Neuronal stem cell (in vitro differentiated cells): ENCODE measurements at regions not wholly inside any gene's neighbourhood (a gene's known extent, or its start where the extent isn't known, plus 50 kb on each side); places are given as distances from the start of the nearest gene placed in this dataset.

ENCODE experiments used
- DNase-seq: peaks from one replicate; pipeline ENCODE4 v3.0.0-alpha.2; 2013; ENCODE audit warnings: low spot score
- H2AFZ ChIP-seq: one replicate; pipeline ENCODE4 v1.6.1; 2013; ENCODE audit warnings: mild to moderate bottlenecking, low read length, inconsistent platforms
- H2AK5ac ChIP-seq: 2 replicates; pipeline ENCODE4 v1.6.1; 2013; ENCODE audit warnings: low read depth, mild to moderate bottlenecking, inconsistent platforms, low read length, moderate library complexity, mixed read lengths
- H2BK120ac ChIP-seq: 2 replicates; pipeline ENCODE4 v1.6.1; 2013; ENCODE audit warnings: low read depth, mild to moderate bottlenecking, inconsistent platforms, low read length, moderate library complexity, mixed read lengths
- H2BK12ac ChIP-seq: one replicate; pipeline ENCODE4 v1.6.1; 2013; ENCODE audit warnings: low read length, inconsistent platforms
- H2BK15ac ChIP-seq: 2 replicates; pipeline ENCODE4 v1.6.1; 2013; ENCODE audit warnings: mild to moderate bottlenecking, low read length, inconsistent platforms, mixed read lengths
- H2BK5ac ChIP-seq: one replicate; pipeline ENCODE4 v1.6.1; 2013; ENCODE audit warnings: inconsistent platforms, mild to moderate bottlenecking, low read length, moderate library complexity
- H3K14ac ChIP-seq: one replicate; pipeline ENCODE4 v1.6.1; 2013; ENCODE audit warnings: low read length, inconsistent platforms
- H3K18ac ChIP-seq: 2 replicates; pipeline ENCODE4 v1.6.1; 2013; ENCODE audit warnings: low read length, inconsistent platforms
- H3K23ac ChIP-seq: 2 replicates; pipeline ENCODE4 v1.6.1; 2013; ENCODE audit warnings: low read depth, mild to moderate bottlenecking, mixed read lengths, low read length, inconsistent platforms; ENCODE audit not compliant: poor library complexity
- H3K27ac ChIP-seq: replicated peaks from 3 replicates; pipeline ENCODE4 v1.5.1; 2013; ENCODE audit warnings: low read length, inconsistent platforms
- H3K27me3 ChIP-seq, 3 experiments: 2 replicates each; pipeline ENCODE4 v1.6.1; 2013; ENCODE audit warnings: low read length in 3 of 3, mild to moderate bottlenecking in 2 of 3, inconsistent platforms in 1 of 3, low read depth in 1 of 3, mixed read lengths in 1 of 3, moderate library complexity in 1 of 3; ENCODE audit not compliant: control insufficient read depth in 3 of 3, insufficient read depth in 3 of 3
- H3K36me3 ChIP-seq, 2 donors: replicated peaks in 1 of 2; 2 replicates each; pipeline ENCODE4 v1.6.1; 2013; ENCODE audit warnings: low read length in 2 of 2; ENCODE audit not compliant: control insufficient read depth in 2 of 2, insufficient read depth in 2 of 2
- H3K4ac ChIP-seq: 2 replicates; pipeline ENCODE4 v1.6.1; 2013; ENCODE audit warnings: inconsistent platforms, mild to moderate bottlenecking, low read length, moderate library complexity
- H3K4me1 ChIP-seq, 2 donors: 1 replicate in 1 of 2; 2 replicates in 1 of 2; pipeline ENCODE4 v1.6.1; 2013; ENCODE audit warnings: low read length in 2 of 2, low read depth in 1 of 2; ENCODE audit not compliant: control insufficient read depth in 2 of 2, insufficient read depth in 1 of 2
- H3K4me2 ChIP-seq: one replicate; pipeline ENCODE4 v1.6.1; 2013; ENCODE audit warnings: mild to moderate bottlenecking, low read length, inconsistent platforms; ENCODE audit not compliant: insufficient read depth, poor library complexity, severe bottlenecking
- H3K4me3 ChIP-seq, 2 donors: 2 replicates each; pipeline ENCODE4 v1.5.1; 2013; ENCODE audit warnings: low read length in 2 of 2, mild to moderate bottlenecking in 2 of 2, inconsistent platforms in 1 of 2, moderate library complexity in 1 of 2
- H3K79me1 ChIP-seq: one replicate; pipeline ENCODE4 v1.6.1; 2013; ENCODE audit warnings: low read depth, mild to moderate bottlenecking, inconsistent platforms, low read length, moderate library complexity
- H3K9ac ChIP-seq: one replicate; pipeline ENCODE4 v1.6.1; 2013; ENCODE audit warnings: mild to moderate bottlenecking, low read depth, low read length, inconsistent platforms; ENCODE audit not compliant: poor library complexity
- H3K9me3 ChIP-seq, 2 donors: replicated peaks in 1 of 2; 2 replicates each; pipeline versions ENCODE3 to v1.6.1; 2013; ENCODE audit warnings: low read length in 2 of 2, mild to moderate bottlenecking in 2 of 2, inconsistent platforms in 1 of 2, low read depth in 1 of 2, mixed read lengths in 1 of 2, moderate library complexity in 1 of 2; ENCODE audit not compliant: control insufficient read depth in 2 of 2, insufficient read depth in 1 of 2
- H4K8ac ChIP-seq: one replicate; pipeline ENCODE4 v1.6.1; 2013; ENCODE audit warnings: low read depth, mild to moderate bottlenecking, inconsistent platforms, low read length, moderate library complexity
- H4K91ac ChIP-seq: one replicate; pipeline ENCODE4 v1.6.1; 2013; ENCODE audit warnings: low read length, low read depth, mild to moderate bottlenecking, inconsistent platforms; ENCODE audit not compliant: poor library complexity
- WGBS, 2 donors: extraction: QIAGEN DNeasy Blood & Tissue Kit; methylation state at CpG; one replicate each; pipeline ENCODE4 v1.1.7; 2013; ENCODE audit warnings: missing lambda C conversion rate in 2 of 2, mixed read lengths in 1 of 2; ENCODE audit not compliant: insufficient read length in 2 of 2, insufficient replicate concordance in 1 of 2; ENCODE audit errors: extremely low coverage in 2 of 2; 5-methylcytosine and 5-hydroxymethylcytosine counted together

DNA sequence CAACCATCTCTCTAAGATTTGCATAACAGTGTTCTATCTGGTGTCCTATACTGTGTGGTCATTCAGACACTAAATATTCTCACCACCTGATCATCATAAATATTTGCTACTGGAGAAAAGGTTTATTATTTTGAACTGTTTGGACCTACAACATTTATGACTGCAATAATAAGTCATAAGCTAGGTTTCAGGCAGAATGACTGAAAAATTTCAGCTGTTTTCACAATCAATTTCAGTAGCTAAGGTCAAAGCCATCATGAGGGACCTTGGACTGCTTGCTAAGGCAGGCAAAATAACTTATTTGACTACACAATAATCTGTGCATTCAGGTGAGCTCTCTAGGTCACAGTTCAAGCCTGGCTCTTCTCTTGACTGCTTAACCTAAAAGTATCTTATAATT, 425.5 kb upstream of the CDH2 start:
- Histone ChIP-seq H3K79me1 (no peaks in the 10 kb centered on the region), H2BK5ac (no peak overlapping the region), H2BK120ac (no peak overlapping the region), H3K23ac (no peak overlapping the region), H3K4me2 (no peak overlapping the region), H2AFZ (no peak overlapping the region), H3K4ac (no peak overlapping the region), H3K9ac (no peak overlapping the region), H3K27me3 (no peaks in the 10 kb centered on the region), H3K4me3 (no peak overlapping the region), H4K8ac (no peak overlapping the region), H3K27ac (no peak overlapping the region), H2AK5ac (no peak overlapping the region), H3K18ac (no peak overlapping the region), H2BK15ac (no peak overlapping the region), H3K14ac (no peak overlapping the region), H3K36me3 (no peaks in the 10 kb centered on the region), H4K91ac (no peak overlapping the region), H2BK12ac (no peak overlapping the region), H3K4me1 (no peaks in the 10 kb centered on the region), H3K9me3 (peaks cover 0 to 2% of the 10 kb centered on the region in 2 donors)
- DNase-seq: no peak

GRCh38 chr18:28594034-28594433, 417.1 kb upstream of the CDH2 start:
- Histone ChIP-seq H3K4me1 (no peaks in the 10 kb centered on the region), H3K36me3 (no peaks in the 10 kb centered on the region), H4K91ac (no peak overlapping the region), H2AFZ (no peak overlapping the region), H3K27ac (no peak overlapping the region), H2BK12ac (no peak overlapping the region), H4K8ac (no peak overlapping the region), H3K9me3 (no peaks in the 10 kb centered on the region), H2BK15ac (no peak overlapping the region), H3K79me1 (no peaks in the 10 kb centered on the region), H2BK120ac (no peak overlapping the region), H3K9ac (no peak overlapping the region), H3K18ac (no peak overlapping the region), H3K4me3 (no peak overlapping the region), H3K4me2 (no peak overlapping the region), H3K4ac (no peak overlapping the region), H3K14ac (no peak overlapping the region), H3K27me3 (no peaks in the 10 kb centered on the region), H2AK5ac (no peak overlapping the region), H3K23ac (no peak overlapping the region), H2BK5ac (no peak overlapping the region)
- WGBS, 2 donors: no CpG with 5 or more reads among the region's 4 CpGs
- no peak for DNase-seq

DNA sequence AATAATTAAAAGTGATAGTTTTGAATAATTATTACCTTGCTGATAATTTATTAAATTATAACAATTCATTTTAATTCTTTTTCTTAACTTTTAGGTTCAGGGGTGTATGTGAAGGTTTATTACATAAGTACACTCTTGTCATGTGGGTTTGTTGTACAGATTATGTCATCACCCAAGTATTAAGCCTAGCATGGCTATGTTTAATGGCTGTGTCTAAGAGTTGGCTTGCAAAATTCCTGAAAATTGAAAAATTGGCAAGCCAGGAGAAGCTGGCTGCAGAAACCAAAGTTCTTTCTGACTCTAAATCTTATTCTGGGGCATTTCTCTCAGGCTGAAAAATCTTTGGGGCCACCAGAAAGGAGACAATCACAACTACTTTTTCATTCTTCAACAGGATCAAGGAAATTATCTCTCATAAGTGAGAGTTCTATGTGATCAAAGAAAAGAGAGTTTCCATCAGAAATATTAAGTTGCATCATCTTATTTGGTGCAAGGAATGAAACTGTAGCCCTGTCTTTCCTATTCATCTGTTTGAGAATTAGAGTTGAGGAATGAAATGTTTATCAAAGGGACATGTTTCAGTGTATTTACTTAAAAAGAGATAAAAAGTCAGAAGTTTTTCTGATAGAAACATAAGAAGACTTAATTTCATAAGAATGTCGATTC, 412.1 kb upstream of the CDH2 start:
- no peak overlapping the region for H2BK5ac ChIP-seq
- no peak overlapping the region for H2BK12ac ChIP-seq
- H3K4ac ChIP-seq: no peak overlapping the region
- no peak overlapping the region for H2AFZ ChIP-seq
- H2BK120ac ChIP-seq: no peak overlapping the region
- H3K4me2 ChIP-seq: no peak overlapping the region
- H3K27me3 ChIP-seq: no peaks in the 10 kb centered on the region
- H2BK15ac ChIP-seq: no peak overlapping the region
- no peak overlapping the region for H2AK5ac ChIP-seq
- no peaks in the 10 kb centered on the region for H3K36me3 ChIP-seq
- no CpG with 5 or more reads among the region's 1 CpG for WGBS, 2 donors
- no peak overlapping the region for H3K14ac ChIP-seq
- H3K23ac ChIP-seq: no peak overlapping the region
- H4K91ac ChIP-seq: no peak overlapping the region
- no peaks in the 10 kb centered on the region for H3K79me1 ChIP-seq
- no peak overlapping the region for H3K9ac ChIP-seq
- H3K18ac ChIP-seq: no peak overlapping the region
- no peak overlapping the region for H3K27ac ChIP-seq
- H3K9me3 ChIP-seq: no peaks in the 10 kb centered on the region
- H3K4me1 ChIP-seq: peaks cover 0 to 2% of the 10 kb centered on the region in 2 donors
- H3K4me3 ChIP-seq: no peak overlapping the region
- no peak overlapping the region for H4K8ac ChIP-seq
- DNase-seq: no peak

DNA sequence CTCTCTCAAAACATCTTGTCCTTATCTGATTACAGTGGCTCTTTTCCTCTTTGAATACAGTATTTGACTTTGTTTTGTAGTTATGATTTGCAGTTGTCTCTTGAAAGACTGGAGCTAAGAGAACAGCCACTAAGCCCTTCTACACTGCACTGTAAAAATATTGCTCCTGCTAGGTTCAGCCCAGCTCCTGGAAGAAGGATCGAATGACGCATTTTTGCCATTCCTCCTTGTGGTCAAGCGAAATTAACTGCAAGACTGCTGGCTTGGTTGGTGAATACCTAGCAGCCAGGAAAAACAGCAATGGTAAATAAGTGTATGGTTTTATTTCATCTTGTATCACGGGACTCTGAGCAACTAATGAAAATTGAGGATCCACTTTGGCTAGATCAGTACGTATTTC, 407.8 kb upstream of the CDH2 start:
- no CpG with 5 or more reads among the region's 5 CpGs for WGBS, 2 donors
- no peaks in the 10 kb centered on the region for H3K79me1 ChIP-seq

More for the DNA sequence above, 407.8 kb upstream of the CDH2 start:
- Histone ChIP-seq H3K36me3 (no peaks in the 10 kb centered on the region), H3K9ac (no peak overlapping the region), H2AFZ (peak overlapping the region; percentile 7), H4K8ac (no peak overlapping the region), H3K4me1 (peaks cover 8 to 9% of the 10 kb centered on the region in 2 donors), H2BK5ac (no peak overlapping the region), H2BK12ac (no peak overlapping the region), H3K4ac (no peak overlapping the region), H3K14ac (no peak overlapping the region), H2BK15ac (no peak overlapping the region), H3K27me3 (no peaks in the 10 kb centered on the region), H4K91ac (no peak overlapping the region), H3K18ac (no peak overlapping the region), H3K27ac (no peak overlapping the region), H3K4me2 (no peak overlapping the region), H3K23ac (no peak overlapping the region), H2AK5ac (no peak overlapping the region), H3K9me3 (no peaks in the 10 kb centered on the region), H2BK120ac (no peak overlapping the region), H3K4me3 (no peak overlapping the region)
- DNase-seq: peak; percentile 1
